ENCODE measurements at regions not wholly inside any gene's neighbourhood (a gene's known extent, or its start where the extent isn't known, plus 50 kb on each side); places are given as distances from the start of the nearest gene placed in this dataset.

DNA sequence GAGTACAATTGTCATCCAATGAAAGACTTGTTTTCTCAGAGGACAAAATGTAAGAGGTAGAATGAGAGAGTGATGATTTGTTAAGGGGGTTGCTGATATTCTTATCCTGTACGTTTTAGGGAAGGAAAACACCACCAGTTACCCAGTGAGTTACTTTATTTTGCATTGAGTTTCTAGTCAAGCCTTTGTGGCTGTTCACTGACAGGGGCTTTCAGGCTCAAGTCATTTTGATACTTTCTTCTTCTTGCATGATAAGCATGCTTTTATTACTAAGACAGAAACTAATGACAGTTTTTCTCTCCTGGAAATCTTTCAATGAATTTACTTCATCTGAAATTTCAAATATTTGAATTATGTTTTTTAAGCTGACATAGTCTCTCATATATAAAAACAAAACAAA, 710.2 kb upstream of the POM121L12 start:
- DNase-seq: no peak

- no peak for DNase-seq
These were observed 712.2 kb upstream of the POM121L12 start for GRCh38 chr7:52323202-52323746.

- DNase-seq: no peak
These were observed 714.8 kb upstream of the POM121L12 start for GRCh38 chr7:52320610-52321009.

DNA sequence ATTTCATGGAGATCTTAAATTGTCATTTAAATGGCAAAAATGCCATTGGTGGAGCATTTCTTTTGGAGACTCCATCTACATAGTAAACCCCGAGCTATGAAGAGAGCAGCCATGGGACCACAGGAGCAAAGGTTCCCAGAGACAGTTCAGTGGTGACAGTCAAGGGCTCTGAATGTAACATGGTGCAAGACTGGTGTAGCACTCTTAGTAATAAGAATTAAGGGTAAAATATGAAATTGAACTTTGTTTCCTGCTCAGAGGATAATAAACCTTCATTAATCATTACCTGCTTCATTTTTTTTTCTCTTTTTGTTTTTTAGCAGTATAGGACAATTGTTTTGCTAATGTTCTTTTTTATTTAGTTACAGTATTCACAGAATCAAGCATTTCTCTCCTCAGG, 717.5 kb upstream of the POM121L12 start:
- no peak for DNase-seq

DNA sequence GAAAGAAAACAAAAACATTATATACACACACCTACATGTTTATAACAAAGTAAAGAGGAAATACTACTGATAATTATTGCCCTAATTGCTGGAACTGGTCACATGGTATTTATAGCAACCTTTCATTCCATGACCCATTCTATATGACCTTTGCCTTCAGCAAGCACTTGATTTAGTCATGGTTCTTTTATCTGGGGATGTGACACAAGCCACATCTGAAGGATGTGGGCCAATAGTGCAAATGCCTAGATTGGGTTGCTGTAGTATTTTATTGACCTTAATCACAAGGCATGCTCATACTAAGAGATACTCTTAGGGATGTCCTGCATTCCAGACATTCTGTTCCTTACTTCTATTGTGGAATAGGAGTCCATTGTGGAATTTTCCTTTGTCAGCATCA, 723.5 kb upstream of the POM121L12 start:
- DNase-seq: no peak

- DNase-seq: no peak
These were observed 725.8 kb upstream of the POM121L12 start for GRCh38 chr7:52309631-52310030.

DNA sequence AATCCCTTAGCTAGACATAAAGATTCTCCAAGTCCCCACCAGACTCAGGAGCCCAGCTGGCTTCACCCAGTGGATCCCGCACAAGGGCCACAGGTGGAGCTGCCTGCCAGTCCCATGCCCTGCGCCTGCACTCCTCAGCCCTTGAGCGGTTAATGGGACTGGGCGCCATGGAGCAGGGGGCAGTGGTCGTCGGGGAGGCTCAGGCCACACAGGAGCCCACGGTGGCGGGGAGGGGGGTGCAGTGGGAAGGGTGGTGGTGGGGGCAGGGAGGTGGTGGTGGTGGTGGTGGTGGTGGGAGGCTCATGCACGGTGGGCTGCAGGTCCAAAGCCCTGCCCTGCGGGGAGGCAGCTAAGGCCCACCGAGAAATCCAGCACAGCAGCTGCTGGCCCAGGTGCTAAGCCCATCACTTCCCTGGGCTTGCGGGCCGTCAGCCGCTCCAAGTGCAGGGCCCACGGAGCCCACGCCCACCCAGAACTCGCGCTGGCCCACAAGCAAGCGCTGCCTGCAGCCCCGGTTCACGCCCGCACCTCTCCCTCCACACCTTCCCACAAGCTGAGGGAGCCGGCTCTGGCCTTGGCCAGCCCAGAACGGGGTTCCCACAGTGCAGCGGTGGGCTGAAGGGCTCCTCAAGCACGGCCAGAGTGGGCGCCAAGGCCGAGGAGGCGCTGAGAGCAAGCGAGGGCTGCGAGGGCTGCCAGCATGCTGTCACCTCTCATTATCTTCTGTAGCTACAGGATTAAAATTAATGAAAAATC, 732.5 kb upstream of the POM121L12 start:
- no peak for DNase-seq

GRCh38 chr7:52297128-52297527, 738.3 kb upstream of the POM121L12 start:
- no peak for DNase-seq

DNA sequence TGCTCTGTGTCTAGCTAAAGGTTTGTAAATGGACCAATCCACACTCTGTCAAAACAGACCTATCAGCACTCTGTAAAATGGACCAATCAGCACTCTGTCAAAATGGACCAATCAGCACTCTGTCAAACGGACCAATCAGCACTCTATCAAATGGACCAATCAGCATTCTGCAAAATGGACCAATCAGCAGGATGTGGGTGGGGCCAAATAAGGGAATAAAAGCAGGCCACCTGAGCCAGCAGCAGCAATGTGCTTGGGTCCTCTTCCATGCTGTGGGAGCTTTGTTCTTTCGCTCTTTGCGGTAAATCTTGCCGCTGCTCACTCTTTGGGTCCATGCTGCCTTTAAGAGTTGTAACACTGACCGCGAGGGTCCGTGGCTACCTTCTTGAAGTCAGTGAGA, 740.5 kb upstream of the POM121L12 start:
- no peak for DNase-seq

- DNase-seq: no peak
These were observed 746.2 kb upstream of the POM121L12 start for GRCh38 chr7:52289247-52289646.

- DNase-seq: no peak
These were observed 747.7 kb upstream of the POM121L12 start for GRCh38 chr7:52287698-52288097.

DNA sequence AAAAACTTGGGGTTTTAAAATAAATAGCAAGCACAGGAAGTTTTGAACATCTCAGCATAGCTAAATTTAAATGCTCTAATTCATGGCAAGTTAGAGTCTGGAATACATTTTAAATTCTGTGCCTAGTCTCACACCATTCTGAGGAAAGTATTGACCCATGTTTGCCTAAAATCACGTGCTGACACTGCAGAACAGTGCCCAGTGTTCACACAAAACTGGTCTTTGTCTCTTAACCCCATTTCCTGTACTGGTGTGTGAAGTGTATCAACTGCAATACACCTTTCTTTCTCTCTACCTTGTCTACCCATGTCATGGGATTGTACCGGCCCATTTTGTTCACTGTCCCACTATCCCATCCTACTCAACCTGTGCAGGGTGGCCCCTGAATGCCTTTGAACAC, 749.7 kb upstream of the POM121L12 start:
- no peak for DNase-seq

DNA sequence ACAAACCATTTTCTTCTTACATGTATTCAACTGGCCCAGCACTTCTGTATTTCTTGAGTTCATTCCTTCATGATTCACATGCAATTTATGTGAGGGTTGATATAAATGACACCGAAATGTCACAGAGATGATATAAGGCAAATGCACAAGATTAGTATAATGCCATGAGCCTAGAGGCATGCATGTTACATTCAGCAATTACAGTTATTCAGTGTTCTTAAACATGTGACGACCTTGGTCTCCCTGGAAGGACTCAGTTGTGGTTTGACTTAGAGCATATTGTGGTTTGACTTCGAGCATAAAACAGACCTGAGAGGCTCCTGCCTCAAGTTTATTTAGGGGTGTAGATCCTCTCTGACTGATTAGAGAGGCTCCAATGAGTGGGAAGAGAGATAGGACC, 752.1 kb upstream of the POM121L12 start:
- no peak for DNase-seq

DNA sequence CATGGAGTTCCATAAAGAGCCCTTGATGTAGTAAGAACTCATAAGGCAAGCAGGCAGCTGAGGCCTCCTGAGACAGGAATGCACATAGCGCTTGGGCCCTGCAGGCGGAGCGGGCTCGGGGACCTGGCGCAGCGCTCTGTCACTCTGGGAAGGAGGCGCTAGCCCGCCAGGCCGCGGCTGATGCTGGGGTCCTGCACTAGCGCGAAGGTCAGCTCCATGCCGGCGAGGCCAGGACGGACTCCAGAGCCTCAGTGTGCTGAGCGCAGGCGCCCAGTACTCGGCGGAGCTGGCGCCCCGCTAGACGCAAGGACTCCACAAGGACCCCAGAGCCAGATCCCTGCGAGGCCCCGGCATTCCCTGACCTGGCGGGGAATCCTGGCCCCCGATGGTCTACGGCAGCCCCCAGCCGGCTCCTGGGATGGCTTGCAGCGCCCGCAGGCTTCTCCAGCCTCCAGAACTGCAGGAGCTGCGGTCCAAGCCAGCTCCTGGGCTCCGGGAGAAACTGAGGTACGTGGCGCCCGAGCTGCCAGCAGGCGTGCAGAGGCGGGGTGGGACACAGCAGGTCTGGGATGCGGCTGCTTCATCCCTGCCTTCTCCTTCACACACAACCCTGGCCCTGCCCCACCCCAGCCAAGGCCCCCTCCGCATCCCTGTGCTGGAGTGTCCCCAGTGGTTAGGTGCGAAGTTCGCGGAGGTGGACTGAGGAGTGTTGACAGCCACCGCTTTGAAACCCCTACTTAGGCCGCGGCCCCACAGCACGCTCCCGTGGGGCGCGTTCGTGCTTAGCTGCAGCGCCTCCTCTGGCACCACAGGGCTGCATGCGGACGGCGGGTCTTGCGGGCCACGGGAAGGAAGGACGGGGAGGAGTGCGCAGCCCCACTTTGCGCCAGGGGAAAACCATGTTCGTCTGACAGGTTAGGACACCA, 761.5 kb upstream of the POM121L12 start:
- peak; percentile 74 for DNase-seq

GRCh38 chr7:52271703-52272102, 763.7 kb upstream of the POM121L12 start:
- no peak for DNase-seq

DNA sequence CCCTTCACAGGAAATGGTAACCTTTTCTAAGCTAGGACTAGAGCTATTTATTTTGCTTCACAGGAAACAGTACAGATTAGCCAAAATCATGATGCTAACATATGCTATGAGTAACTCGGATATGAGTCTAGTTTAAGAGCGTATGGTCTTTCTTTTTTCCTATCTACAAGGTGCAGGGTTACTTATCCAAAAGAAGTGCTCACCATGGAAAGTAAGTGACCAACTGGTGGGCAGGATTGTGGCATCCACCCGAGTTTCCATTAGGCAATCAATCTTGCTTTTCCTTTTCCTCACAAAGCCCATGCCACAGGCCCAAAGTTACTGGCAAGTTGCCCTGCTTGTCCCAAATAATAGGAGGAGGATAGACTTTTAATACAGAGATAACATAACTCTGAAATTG, 765.1 kb upstream of the POM121L12 start:
- no peak for DNase-seq

- DNase-seq: no peak
These were observed 765.8 kb upstream of the POM121L12 start for GRCh38 chr7:52269669-52270068.

DNA sequence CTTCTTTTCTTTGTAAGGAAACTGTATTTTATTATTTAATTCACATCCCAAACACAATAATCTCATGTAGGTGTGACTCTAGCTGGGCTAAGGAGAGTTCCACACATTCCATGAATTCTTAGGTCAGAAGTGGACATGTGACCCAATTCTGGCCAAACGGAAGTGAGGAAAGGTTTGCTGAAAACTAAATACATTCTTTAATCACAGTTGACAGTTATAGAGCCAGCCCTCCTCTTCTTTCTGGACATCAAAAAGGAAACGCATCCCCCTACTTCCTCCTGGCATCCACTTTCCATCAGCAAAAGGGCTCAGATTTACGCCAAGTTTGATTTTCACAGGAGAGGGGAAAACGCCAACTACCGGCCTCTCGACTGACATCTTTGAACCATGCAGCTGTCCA, 774.4 kb upstream of the POM121L12 start:
- no peak for DNase-seq

DNA sequence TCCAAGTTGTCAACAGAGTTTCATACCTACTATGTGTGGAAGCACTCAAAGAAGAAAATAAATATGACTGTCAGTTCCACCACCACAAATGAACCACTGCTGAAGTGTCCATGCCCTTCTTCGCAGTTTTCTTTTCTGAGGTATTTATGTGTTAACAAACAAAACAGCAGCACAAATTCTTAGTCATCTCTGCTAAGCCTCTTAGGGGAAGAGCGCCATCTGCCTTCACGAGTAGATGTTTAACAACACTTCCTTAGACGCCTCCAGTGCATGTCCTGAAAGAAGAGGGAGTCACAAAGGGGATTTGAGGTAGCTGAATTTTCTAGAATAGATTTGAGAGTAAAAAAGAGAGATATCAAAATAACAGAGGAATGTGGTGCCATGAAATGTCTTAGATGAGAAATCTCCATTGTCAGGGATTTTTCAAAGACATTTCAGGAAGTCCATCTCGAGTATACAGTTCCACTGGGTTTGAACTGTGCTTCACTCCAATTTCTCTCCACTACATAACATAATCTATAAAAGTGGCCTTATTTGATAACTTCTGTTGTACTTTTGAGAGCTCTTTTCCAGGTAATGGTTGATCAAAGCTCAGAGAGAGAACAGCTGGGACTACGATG, 775.3 kb upstream of the POM121L12 start:
- DNase-seq: no peak

- DNase-seq: no peak
These were observed 777.5 kb upstream of the POM121L12 start for GRCh38 chr7:52257890-52258289.

GRCh38 chr7:52254396-52255010, 780.9 kb upstream of the POM121L12 start:
- DNase-seq: no peak

GRCh38 chr7:52253953-52254352, 781.5 kb upstream of the POM121L12 start:
- DNase-seq: no peak

GRCh38 chr7:52249741-52250140, 785.7 kb upstream of the POM121L12 start:
- no peak for DNase-seq
